Urothelium cell line (cell line): ENCODE measurements at regions not wholly inside any gene's neighbourhood (a gene's known extent, or its start where the extent isn't known, plus 50 kb on each side); places are given as distances from the start of the nearest gene placed in this dataset.
"Not testable (repeated sequence)": the region's sequence is repeated elsewhere in the genome, so short reads cannot be mapped to it uniquely, and the experiment has no call there.

ENCODE experiments used
- DNase-seq: peaks from one replicate; pipeline ENCODE4 v3.0.0; 2011; ENCODE audit warnings: low spot score, mixed read lengths
- FAIRE-seq: peaks from 2 replicates; lab custom pipeline; 2011; peaks lifted over from hg19 to GRCh38; lab: Jason Lieb, UNC

- FAIRE-seq = peak; percentile 77
- DNase-seq = peak; percentile 71
Measured at GRCh38 chr6:8983202-8983688, 547.9 kb upstream of the SLC35B3 start.

DNA sequence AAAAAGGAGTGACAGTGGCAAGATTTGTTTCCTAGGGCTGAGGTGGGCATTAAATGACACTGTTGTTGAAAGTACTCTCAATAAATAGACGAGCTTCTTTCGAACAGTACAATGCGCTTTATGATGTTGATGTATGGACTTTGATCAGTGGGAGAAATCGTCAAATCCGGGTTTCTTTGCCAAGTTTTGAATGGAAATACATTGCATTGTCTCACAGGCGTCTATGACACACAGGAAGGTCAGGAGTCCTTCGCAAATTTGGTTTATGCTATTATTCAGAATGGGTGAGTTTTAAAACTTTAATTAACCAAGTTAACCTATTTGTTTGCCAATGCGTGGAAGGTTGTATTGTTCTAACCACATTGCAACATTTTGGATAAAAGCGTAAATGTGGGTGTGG lies 547.3 kb upstream of the SLC35B3 start:
- no peak for DNase-seq
- FAIRE-seq = no peak

GRCh38 chr6:8973395-8973794 lies 538.0 kb upstream of the SLC35B3 start:
- no peak for FAIRE-seq
- no peak for DNase-seq

DNA sequence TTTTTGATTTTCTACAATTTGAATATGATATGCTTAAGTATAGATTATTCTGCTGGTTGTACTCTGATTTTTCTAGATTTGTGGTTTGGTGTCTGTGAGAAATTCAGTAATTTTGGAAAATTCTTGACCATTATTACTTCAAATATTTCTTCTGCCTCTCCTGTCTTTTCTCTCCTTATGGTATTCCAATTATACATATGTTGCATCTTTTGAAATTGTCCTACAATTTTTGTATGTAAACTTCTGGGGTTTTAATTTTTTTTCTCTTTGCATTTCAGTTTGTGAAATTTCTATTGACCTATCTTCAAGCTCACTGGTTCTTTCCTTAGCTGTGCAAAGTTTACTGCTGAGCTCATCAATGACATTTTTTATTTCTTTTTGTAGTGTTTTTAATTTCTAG lies 534.4 kb upstream of the SLC35B3 start:
- no peak for DNase-seq
- FAIRE-seq = no peak

DNA sequence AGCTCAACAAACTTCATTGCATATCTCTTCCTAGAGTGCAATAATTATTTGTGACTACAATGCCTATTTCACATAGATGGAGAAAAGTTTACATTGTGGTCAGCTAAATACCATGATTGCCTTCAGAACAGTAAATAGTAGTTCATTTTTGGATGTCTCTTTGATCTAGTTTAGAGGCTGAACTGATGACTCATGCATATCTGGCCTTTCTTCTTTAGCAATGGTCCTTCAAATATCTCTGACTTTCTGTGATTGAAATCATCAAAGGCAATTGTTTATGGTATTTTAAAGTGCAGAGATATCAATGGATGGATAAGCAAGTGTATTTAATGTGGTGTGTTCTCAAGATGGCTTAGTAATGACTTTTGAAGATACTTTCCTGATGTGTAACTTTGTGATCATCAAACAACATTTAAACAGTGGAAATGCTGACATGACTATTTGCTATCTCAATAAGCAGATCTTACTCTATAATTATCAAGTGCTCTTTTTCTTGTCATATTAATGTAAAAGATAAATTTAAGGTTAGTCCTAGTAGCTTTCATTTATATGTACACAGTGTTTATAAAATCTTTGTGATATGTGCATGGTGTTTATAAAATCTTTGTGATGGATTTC lies 523.7 kb upstream of the SLC35B3 start:
- FAIRE-seq (no peak), DNase-seq (peak; percentile 18)

GRCh38 chr6:8953310-8953709 lies 518.0 kb upstream of the SLC35B3 start:
- FAIRE-seq (no peak), DNase-seq (no peak)

DNA sequence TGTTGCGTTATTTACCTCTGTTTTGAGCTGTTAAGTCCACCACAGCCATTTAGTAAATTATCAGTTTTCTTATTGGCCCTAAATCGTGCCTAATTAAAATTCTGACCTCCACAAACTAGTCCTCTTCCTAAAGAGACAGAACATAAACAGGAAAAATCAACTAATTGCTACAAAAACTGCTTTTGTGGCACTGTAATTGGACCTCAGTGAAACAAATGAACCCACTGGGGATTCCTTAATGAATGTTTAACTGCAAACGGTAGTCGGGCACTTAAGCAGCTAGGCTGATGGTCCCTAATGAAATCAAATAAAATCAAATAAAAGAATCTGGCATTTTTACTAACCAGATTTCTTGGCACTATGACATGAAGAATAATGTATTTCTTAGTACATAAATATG lies 513.4 kb upstream of the SLC35B3 start:
- FAIRE-seq (no peak), DNase-seq (no peak)

- no peak for DNase-seq
- no peak for FAIRE-seq
Measured at GRCh38 chr6:8947900-8948299, 512.6 kb upstream of the SLC35B3 start.

DNA sequence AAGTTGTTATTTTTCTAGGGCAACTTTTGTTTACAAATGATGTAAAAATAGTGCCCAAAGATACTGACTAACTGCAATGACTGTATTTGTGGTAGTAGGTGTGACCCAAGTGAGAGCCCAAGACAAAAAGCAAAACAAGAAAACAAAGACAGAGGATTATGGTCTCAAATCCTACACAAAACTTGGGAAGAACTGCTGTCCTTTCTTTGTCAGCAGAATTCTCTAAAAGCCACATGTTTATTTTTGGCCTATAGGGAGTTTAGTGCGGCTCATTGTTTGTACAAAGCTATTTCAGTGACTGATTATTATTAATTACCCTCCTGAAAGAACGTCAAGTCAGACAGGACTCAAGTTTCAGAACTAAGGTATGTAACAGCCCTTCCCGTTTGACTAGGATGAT lies 509.2 kb upstream of the SLC35B3 start:
- no peak for DNase-seq
- no peak for FAIRE-seq

- no peak for FAIRE-seq
- no peak for DNase-seq
Measured at GRCh38 chr6:8943073-8943472, 507.7 kb upstream of the SLC35B3 start.

DNA sequence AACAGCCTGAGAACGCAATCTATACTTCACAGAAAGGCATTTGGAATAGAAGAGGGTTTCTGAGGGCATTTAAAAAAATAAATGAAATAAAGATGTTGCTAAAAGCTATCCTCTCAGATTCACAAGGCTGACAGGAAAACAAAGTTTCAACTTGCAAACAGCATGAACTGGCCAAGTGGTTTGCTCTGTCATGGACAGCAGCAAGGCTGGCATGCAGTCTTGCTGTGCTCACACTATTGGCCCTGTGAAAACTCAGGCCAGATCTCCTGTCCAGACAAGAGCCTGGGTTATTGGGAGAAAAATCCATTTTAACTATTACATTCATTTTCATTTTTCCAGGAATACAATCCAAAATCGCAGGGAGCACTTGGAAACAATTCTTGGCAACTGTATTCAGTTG lies 506.2 kb upstream of the SLC35B3 start:
- no peak for FAIRE-seq
- no peak for DNase-seq

DNA sequence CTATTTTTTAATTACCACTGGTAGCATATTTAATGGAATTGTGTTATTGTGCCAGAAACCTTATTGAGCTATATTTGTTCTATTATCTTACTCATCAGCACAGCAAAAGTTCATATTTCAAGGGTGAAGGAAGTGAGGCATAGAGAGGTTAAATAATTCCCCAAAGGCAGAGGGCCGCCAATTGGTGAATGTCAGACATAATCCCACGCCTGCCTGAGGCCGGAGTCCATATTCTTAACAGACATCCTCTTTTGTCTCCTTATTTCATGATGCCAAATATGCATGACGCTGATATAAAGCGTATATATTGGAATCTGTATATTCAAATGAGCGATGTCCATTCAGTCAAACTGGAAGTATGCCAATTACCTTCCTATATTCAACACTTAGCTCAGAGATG lies 505.0 kb upstream of the SLC35B3 start:
- DNase-seq = no peak
- FAIRE-seq = no peak

DNA sequence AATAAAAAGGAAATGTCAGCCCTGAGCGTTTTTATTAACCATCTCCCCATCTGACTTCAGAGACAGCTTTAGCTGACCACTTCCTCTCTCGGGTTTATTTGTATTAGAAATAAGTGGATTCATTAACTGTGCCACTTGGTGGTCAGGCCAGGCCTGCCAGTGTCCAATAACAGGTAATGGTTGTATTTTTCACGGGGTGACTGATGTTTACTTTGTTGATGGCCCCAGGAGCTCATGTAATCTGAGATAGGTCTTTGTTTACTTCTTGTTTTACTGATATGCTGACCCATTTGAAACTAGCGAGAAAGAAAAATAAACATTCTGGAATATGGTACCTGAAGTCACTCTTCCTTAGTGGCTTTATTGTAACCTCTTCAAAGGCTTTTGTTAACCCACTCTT lies 504.3 kb upstream of the SLC35B3 start:
- DNase-seq (peak; percentile 10), FAIRE-seq (no peak)

GRCh38 chr6:8934318-8934717 lies 499.0 kb upstream of the SLC35B3 start:
- no peak for FAIRE-seq

GRCh38 chr6:8930009-8930408 lies 494.7 kb upstream of the SLC35B3 start:
- FAIRE-seq (no peak), DNase-seq (no peak)

More at GRCh38 chr6:8934318-8934717, 499.0 kb upstream of the SLC35B3 start:
- no peak for DNase-seq

GRCh38 chr6:8920244-8920643 lies 484.9 kb upstream of the SLC35B3 start:
- not testable (repeated sequence) for FAIRE-seq, DNase-seq

DNA sequence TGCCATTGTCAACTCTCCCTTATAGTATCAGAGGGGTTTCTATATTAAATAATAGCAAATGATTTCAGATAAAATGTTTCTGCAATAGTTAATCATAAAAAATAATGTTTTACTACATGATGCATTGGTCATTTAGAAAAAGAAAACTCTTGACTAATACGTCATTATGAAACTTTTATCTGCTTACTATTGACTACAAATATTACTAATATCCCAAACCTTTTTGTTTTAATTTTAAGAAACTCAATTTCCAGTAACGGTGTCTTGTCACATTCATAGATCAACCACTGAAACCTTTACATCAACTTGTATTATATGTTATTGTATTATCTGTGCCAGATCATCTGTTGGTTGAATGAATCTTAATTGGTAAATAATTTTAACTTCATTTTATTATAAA lies 482.9 kb upstream of the SLC35B3 start:
- FAIRE-seq = no peak
- DNase-seq = no peak

DNA sequence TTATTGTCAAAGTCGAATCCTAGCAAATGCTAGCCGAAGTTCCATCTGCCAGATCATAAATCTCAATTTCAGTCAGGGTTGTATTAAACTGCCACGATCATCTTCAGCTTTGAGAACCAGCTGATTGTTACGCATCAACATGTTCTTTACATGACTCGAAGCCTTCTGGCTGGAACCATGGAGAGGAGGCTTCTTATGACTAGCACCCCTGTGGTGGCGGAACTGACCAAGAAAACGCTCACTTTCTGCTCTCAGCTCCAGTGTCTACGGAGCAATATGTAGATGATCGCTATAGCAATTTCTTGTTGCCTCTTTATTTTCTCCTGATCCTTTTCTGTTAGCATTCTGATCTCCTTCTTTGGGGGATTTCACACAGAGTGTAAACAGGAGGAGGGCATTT lies 479.4 kb upstream of the SLC35B3 start:
- FAIRE-seq (no peak), DNase-seq (no peak)

DNA sequence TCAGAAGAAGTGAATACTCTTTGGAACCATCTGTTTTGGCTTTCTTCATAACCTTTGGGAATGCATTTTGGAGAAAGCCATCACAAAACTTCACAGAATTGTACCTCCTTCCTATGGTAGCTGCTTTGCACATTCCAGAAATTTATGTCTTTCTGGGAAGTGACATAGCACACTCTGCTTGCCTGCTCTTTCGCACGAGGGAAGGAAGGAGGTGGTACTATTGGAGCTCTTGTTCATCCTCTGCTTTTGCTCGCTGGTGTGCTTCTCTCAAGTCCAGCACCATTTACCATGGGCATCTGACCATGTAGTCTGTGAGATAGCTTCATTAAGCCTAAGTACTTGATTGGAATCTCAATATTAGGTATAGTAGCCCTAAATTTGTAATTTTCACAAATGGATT lies 473.3 kb upstream of the SLC35B3 start:
- no peak for FAIRE-seq
- no peak for DNase-seq

- FAIRE-seq (no peak), DNase-seq (no peak)
Measured at GRCh38 chr6:8906699-8907098, 471.4 kb upstream of the SLC35B3 start.

DNA sequence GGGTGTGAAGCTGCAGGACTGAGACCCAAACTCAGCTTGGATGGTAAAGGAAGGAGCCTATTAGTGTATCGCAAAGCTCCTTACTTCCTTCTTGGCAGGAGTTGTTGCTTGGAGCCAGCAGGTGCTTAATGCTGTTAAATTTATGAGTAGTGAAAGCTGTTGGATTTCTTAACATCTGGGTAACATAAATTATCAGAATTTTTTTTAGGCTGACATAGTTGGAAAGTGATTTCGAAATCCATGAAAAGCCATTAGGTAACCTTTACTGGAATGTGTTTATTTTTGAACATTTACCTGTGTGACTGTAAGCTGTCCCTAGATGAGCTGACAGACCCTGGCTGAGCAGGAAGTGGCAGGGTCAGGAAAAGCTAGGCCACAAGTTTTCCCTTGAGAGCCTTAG lies 470.4 kb upstream of the SLC35B3 start:
- DNase-seq (no peak), FAIRE-seq (no peak)

- FAIRE-seq (no peak), DNase-seq (no peak)
Measured at GRCh38 chr6:8904754-8905153, 469.4 kb upstream of the SLC35B3 start.

- DNase-seq = no peak
- no peak for FAIRE-seq
Measured at GRCh38 chr6:8900056-8900455, 464.7 kb upstream of the SLC35B3 start.
